ENCODE measurements at regions not wholly inside any gene's neighbourhood (a gene's known extent, or its start where the extent isn't known, plus 50 kb on each side); places are given as distances from the start of the nearest gene placed in this dataset.

DNA sequence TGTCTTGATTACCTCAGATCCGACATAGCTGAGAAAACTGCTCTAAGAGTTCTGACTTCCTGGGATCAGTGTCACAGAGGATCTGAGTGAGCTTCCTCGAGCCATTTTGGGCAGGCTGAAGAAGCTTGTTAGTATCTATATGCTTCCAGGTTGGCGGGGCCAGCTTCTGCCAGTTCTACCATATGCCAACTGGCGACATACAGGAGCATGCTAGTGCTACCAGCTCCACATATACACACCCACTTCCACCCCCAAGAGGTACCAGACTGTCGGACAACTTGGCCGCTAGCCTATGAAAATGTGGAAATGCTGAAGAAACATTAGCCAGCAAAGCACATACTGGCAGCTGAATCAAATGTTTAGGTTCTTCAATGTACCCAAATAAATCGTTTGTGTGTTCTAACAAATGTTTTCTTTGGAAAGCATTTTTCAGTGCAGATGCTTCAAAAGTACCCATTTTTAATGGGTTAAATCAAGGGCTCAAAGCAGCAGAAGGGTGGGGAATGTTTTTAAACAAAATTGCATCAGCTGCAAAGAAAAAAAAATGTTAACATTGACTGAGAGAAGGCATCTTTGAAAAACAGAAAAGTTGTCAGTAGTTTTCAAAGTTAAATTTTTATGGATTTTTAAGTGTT, 163.7 kb downstream of the KLF12 start:
- DNase-seq (ENCODE audit: low read depth) = no peak

DNA sequence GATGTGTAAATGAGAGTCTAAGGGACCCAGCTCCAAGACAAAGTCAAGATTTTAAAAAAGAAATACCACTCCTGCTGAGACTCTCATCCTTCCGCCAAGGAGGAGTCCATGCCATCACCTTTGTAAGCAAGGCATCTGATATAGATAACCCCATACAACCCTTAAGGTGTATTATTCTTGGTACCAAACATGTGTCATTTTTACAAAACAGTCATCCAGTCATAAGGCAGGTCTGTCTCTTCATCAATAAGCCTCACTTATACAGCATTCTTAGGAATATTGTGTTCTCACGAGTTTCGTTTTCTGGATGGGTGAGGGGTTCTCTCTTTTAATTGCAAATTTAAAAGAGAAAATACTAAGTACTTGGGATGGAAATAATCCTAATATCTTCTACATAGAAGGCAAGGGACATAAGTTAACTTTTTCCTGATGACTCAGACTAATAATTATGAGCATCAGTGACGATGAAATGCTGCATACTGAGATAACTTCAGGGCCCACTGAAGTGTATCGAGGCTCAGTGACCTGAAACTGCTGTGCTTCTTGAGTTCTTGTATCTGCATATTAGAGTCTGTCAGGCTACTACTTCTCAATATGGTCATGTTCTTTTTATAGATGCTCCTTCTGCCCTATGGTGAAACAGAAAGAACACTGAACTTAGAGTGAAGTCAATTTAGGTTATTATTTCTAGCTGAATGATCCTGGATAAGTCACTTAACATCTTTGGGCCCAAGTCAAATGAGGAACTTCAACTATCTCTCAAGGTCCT, 166.6 kb downstream of the KLF12 start:
- no peak for DNase-seq (ENCODE audit: low read depth)

GRCh38 chr13:73966331-73966730, 167.9 kb downstream of the KLF12 start:
- DNase-seq (ENCODE audit: low read depth) = no peak

- no peak for DNase-seq (ENCODE audit: low read depth)
Observed at GRCh38 chr13:73962284-73962683, 171.9 kb downstream of the KLF12 start.

DNA sequence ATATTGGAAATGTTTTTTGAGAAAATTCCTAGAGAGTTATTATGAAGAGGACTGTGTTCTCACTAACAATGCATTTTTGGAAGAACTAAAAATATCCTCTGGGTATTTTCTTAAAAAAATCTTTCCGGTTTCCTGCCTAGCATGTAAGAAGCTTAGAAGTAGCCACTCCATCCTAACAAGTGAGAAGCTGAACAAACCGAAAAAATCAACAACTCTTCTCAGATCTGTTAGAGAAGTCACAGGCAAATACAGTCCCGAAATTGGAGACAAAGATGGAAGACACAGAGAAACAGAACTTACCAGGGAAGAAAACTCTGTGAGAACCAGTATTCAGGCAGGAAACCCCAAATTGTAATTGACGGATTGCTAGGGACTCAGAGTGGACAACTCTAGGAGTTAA, 173.0 kb downstream of the KLF12 start:
- no peak for DNase-seq (ENCODE audit: low read depth)

- no peak for DNase-seq (ENCODE audit: low read depth)
Observed at GRCh38 chr13:73960474-73960873, 173.7 kb downstream of the KLF12 start.

DNA sequence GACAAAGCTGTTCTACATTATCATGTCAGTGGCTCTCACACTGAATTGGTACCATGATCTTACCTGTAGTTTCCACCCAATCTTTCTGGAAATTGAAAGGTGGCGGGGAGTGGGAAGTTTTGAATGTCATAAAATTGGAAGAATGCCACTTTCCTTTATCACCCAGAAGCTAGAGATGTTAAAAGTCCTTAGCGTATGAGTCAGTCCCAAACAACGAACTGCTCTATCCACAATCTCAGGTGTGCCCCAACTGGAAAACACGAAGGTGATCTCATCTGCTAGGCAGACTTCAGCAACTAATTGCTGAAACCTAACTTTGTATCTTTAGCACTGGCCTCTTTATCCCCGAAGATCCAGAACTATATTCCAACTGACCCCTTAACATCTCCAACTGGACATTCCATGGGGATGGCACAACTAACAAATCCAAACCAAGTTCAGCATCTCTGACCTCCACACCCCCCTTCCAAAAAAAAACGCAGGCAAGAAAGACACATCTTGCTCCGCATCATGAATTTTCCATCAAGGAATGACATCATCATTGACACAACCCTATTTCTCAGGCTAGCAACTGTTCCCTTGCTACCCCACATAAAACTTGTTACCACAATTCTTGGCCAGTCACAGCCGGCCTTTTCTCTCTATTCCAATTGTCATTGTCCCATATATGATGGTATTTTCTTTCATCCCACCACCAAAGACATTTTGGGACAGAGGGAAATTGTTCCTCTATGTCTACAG, 175.4 kb downstream of the KLF12 start:
- DNase-seq (ENCODE audit: low read depth) = no peak

GRCh38 chr13:73957889-73958288, 176.3 kb downstream of the KLF12 start:
- no peak for DNase-seq (ENCODE audit: low read depth)

- DNase-seq (ENCODE audit: low read depth) = no peak
Observed at GRCh38 chr13:73956795-73957408, 177.3 kb downstream of the KLF12 start.

DNA sequence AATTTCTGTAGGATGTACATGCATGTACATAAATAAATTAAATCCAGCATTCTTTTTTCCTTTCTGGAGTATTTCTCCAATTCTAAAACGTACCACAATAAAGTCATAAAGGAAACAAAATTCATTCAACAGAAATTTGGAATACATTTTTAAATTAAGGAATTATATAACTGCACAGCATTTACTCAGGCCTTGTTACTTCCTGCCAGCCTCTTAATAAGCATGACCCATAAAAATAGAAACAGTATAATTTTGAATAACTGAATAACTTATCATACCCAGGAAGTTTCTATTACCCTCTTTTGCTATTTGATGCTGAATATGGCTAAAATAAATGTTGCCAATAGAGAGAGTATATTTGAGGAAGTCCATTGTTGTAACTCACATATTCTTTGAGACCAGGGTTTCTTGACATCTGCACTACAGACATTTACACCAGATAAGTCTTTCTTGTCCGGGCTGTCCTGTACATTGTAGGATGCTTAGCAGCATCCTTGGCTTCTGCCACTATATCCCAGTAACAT, 178.2 kb downstream of the KLF12 start:
- DNase-seq (ENCODE audit: low read depth) = no peak

DNA sequence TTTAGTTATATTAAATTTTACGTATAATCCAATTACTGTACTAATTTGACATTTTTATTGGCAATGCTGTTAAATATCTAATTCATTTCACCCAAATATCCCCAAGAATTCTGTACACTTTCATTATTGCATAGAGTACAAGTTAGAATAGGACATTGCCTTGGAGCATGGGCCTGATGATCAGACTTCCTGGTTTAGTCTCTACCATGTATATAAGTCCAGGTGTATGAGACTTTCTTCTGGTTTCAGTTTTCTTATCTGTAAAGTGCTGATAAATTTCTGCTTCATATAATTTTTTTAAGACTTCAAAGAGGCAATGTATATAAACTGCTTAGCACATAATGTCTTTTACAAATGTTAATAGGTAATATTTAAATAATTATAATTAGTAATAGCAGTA, 179.4 kb downstream of the KLF12 start:
- no peak for DNase-seq (ENCODE audit: low read depth)

DNA sequence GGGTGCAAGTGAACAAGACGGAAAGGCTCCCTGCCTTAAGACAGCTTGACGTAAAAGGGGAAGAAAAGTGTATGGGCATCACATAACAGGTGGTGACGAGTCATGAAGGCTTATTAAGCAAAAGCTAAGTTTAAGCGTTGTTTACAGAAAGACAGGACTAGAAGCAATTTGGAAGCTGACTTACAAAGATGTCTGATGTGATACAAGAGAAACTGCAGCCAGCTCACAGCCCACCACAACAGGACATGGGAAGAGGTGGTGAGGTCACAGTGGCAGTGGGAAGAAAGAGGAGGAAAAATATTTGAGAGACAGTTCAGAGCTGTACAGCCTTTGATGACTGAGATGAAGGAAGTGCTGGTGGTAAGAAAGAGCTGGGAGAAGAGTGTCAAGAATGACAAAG, 181.6 kb downstream of the KLF12 start:
- DNase-seq (ENCODE audit: low read depth) = peak; percentile 82

DNA sequence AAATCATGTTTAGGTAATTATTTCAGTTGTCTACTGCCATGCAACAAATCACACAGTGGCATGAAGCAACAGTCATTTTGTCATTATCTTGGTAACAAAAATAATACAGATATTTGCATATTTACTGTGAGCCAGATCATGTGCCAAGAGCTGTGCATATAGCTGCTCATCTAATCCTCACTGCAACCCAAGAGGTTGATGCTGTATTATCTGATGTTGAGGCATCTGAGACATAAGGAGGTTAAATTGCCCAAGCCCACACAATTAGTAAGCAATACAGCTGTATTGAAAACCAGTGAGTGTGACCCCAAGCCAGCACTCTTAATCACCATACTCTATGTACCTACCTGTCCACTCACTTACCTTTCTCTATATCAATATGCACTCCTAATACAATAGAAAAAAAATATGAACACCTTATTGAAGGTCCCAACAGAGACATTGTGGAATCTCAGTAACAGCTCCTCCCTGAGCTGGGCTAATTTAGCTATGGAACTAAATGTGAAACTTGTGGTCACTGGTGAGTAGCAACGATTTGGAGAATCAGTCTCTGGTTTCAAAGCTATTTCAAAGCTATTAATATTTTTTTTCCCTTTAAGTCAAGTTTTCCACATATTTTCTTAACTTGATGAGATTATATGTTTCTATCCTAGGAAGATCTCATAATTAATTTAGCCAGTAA, 185.2 kb downstream of the KLF12 start:
- no peak for DNase-seq (ENCODE audit: low read depth)

GRCh38 chr13:73945871-73946270, 188.3 kb downstream of the KLF12 start:
- DNase-seq (ENCODE audit: low read depth) = peak; percentile 51

GRCh38 chr13:73945382-73945781, 188.8 kb downstream of the KLF12 start:
- no peak for DNase-seq (ENCODE audit: low read depth)

DNA sequence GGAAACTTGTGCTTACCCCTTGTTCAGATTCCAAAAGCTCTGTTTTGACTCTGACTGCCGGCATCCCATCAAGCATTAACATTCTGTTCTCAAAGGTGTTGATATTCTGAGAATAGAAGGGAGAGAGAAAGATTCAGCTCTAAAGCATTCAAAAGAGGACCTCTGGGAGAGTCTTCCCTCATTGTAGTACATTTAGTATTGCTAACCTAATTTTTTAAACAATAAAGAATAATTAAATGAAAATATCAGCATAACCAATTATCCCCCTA, 190.3 kb downstream of the KLF12 start:
- no peak for DNase-seq (ENCODE audit: low read depth)

GRCh38 chr13:73943137-73943964, 190.9 kb downstream of the KLF12 start:
- no peak for DNase-seq (ENCODE audit: low read depth)

GRCh38 chr13:73941752-73942151, 192.5 kb downstream of the KLF12 start:
- no peak for DNase-seq (ENCODE audit: low read depth)

- DNase-seq (ENCODE audit: low read depth) = no peak
Observed at GRCh38 chr13:73940098-73940497, 194.1 kb downstream of the KLF12 start.

GRCh38 chr13:73939603-73940002, 194.6 kb downstream of the KLF12 start:
- no peak for DNase-seq (ENCODE audit: low read depth)

DNA sequence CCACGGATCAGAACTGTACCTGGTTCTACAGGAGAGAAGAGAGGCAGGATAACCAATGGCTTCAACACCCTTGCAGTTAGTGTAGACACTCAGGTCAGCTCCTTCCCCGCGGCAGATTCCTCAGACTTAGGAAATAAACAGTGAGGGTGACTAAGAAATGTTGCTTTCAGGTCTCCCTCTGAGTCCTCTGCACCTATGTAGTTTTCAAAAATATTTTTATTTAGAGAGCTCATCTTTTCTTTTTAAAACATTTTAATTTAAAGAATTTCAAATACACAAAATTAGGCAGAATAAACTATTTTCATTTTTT, 195.2 kb downstream of the KLF12 start:
- no peak for DNase-seq (ENCODE audit: low read depth)
